IMR-90 (cell line): ENCODE measurements at regions not wholly inside any gene's neighbourhood (a gene's known extent, or its start where the extent isn't known, plus 50 kb on each side); places are given as distances from the start of the nearest gene placed in this dataset.

Experiments used
- ATAC-seq: fragments of 200-7000 bp; cut with Tn5 transposase; 2 replicates; pipeline ENCODE4 v1.9.1; 2020; ENCODE audit warnings: low read depth, mild to moderate bottlenecking, moderate library complexity
- BruUV-seq: library from RNA; stranded (reverse); fragments of 400-500 nt; replicated peaks from 2 replicates; lab custom pipeline; 2021; lab: Mats Ljungman, UMichigan
- CTCF ChIA-PET: fragments of 300-600 bp; formaldehyde crosslinking; extraction: SDS; loops from one replicate; lab custom pipeline; 2021; ENCODE audit warnings: antibody characterized with exemption; lab: Yijun Ruan, JAX
- POLR2A ChIA-PET: fragments of 300-600 bp; sonication (Branson Sonifier 250); formaldehyde crosslinking; loops from one replicate; lab custom pipeline; 2022; ENCODE audit warnings: antibody characterized with exemption; ENCODE audit not compliant: unreplicated experiment; lab: Charles Lee
- DNase-seq: peaks from one replicate; pipeline ENCODE4 v3.0.0; 2013
- H2AFZ ChIP-seq: replicated peaks from 2 replicates; pipeline ENCODE3; 2013; ENCODE audit warnings: low read length, mild to moderate bottlenecking; ENCODE audit not compliant: poor library complexity
- H2AK5ac ChIP-seq: 2 replicates; pipeline ENCODE4 v1.6.1; 2013; ENCODE audit warnings: low read depth, low read length, inconsistent platforms
- H2AK9ac ChIP-seq: replicated peaks from 2 replicates; pipeline ENCODE3; 2013; ENCODE audit warnings: mild to moderate bottlenecking, low read depth, low read length, moderate library complexity; ENCODE audit not compliant: poor library complexity
- H2BK120ac ChIP-seq: 2 replicates; pipeline ENCODE4 v1.6.1; 2013; ENCODE audit warnings: low read depth, low read length, inconsistent platforms
- H2BK15ac ChIP-seq: 3 replicates; pipeline ENCODE4 v1.6.1; 2013; ENCODE audit warnings: low read depth, low read length, inconsistent platforms
- H2BK20ac ChIP-seq: 2 replicates; pipeline ENCODE4 v1.6.1; 2013; ENCODE audit warnings: low read depth, mild to moderate bottlenecking, inconsistent platforms, low read length, moderate library complexity
- H2BK5ac ChIP-seq: 2 replicates; pipeline ENCODE4 v1.6.1; 2013; ENCODE audit warnings: mild to moderate bottlenecking, low read depth, low read length, inconsistent platforms; ENCODE audit not compliant: poor library complexity, severe bottlenecking
- H3K14ac ChIP-seq: replicated peaks from 2 replicates; pipeline ENCODE4 v1.6.1; 2013; ENCODE audit warnings: low read depth, low read length, inconsistent platforms
- H3K18ac ChIP-seq: 2 replicates; pipeline ENCODE4 v1.6.1; 2013; ENCODE audit warnings: low read depth, low read length, control low read depth
- H3K23ac ChIP-seq: 2 replicates; pipeline ENCODE4 v1.6.1; 2013; ENCODE audit warnings: low read depth, low read length, inconsistent platforms
- H3K27ac ChIP-seq: 2 replicates; pipeline ENCODE4 v1.5.1; 2013; ENCODE audit warnings: mild to moderate bottlenecking, control low read depth, low read length; ENCODE audit not compliant: insufficient read depth
- H3K27me3 ChIP-seq: 2 replicates; pipeline ENCODE4 v1.6.1; 2013; ENCODE audit warnings: low read length; ENCODE audit not compliant: control insufficient read depth, insufficient read depth
- H3K36me3 ChIP-seq: 2 replicates; pipeline ENCODE4 v1.6.1; 2013; ENCODE audit warnings: low read length, mixed read lengths; ENCODE audit not compliant: control insufficient read depth, insufficient read depth
- H3K4ac ChIP-seq: 2 replicates; pipeline ENCODE4 v1.6.1; 2013; ENCODE audit warnings: low read depth, low read length, inconsistent platforms
- H3K4me1 ChIP-seq: 2 replicates; pipeline ENCODE4 v1.6.1; 2013; ENCODE audit warnings: low read length, mixed read lengths; ENCODE audit not compliant: control insufficient read depth, insufficient read depth
- H3K4me2 ChIP-seq: 2 replicates; pipeline ENCODE4 v1.6.1; 2013; ENCODE audit warnings: low read depth, mild to moderate bottlenecking, control low read depth, low read length, moderate library complexity
- H3K4me3 ChIP-seq: 2 replicates; pipeline ENCODE4 v1.5.1; 2013; ENCODE audit warnings: low read depth, mild to moderate bottlenecking, control low read depth, low read length, moderate library complexity; ENCODE audit not compliant: insufficient read depth
- H3K56ac ChIP-seq: 2 replicates; pipeline ENCODE4 v1.6.1; 2013; ENCODE audit warnings: low read length, inconsistent platforms; ENCODE audit not compliant: insufficient read depth; ENCODE audit errors: extremely low read depth
- H3K79me1 ChIP-seq, 2 experiments: 2 replicates each; pipeline ENCODE4 v1.6.1; 2013; ENCODE audit warnings: low read length in 2 of 2, inconsistent platforms in 1 of 2, low read depth in 1 of 2
- H3K9ac ChIP-seq: 2 replicates; pipeline ENCODE4 v1.6.1; 2013; ENCODE audit warnings: low read depth, low read length, control low read depth
- H3K9me1 ChIP-seq: 2 replicates; pipeline ENCODE4 v1.6.1; 2013; ENCODE audit warnings: low read length, inconsistent platforms; ENCODE audit not compliant: insufficient read depth
- H3K9me3 ChIP-seq: 2 replicates; pipeline ENCODE4 v1.6.1; 2013; ENCODE audit warnings: low read length; ENCODE audit not compliant: control insufficient read depth, insufficient read depth
- H4K20me1 ChIP-seq: 2 replicates; pipeline ENCODE4 v1.6.1; 2013; ENCODE audit warnings: low read length, inconsistent platforms; ENCODE audit not compliant: insufficient read depth
- H4K5ac ChIP-seq: 2 replicates; pipeline ENCODE4 v1.6.1; 2013; ENCODE audit warnings: mild to moderate bottlenecking, low read depth, low read length, control low read depth
- H4K8ac ChIP-seq, 2 experiments: 2 replicates each; pipeline ENCODE4 v1.6.1; 2013; ENCODE audit warnings: low read depth in 2 of 2, low read length in 2 of 2, control low read depth in 1 of 2, inconsistent platforms in 1 of 2
- H4K91ac ChIP-seq: 2 replicates; pipeline ENCODE4 v1.6.1; 2013; ENCODE audit warnings: low read depth, low read length, inconsistent platforms; ENCODE audit not compliant: insufficient read depth
- MAZ ChIP-seq: IDR thresholded peaks from 2 replicates; pipeline ENCODE4 v1.6.1; 2012; ENCODE audit warnings: low read depth, mild to moderate bottlenecking, low read length, improper control_type of control experiment, moderate library complexity, borderline replicate concordance
- MXI1 ChIP-seq: IDR thresholded peaks from 2 replicates; pipeline ENCODE4 v1.6.1; 2012; ENCODE audit warnings: low read depth, mild to moderate bottlenecking, low read length, moderate library complexity, borderline replicate concordance
- RAD21 ChIP-seq: IDR thresholded peaks from 2 replicates; pipeline ENCODE4 v1.6.1; 2012; ENCODE audit warnings: low read length, improper control_type of control experiment
- RCOR1 ChIP-seq: IDR thresholded peaks from 2 replicates; pipeline ENCODE4 v1.6.1; 2012; ENCODE audit warnings: mild to moderate bottlenecking, low read length, improper control_type of control experiment; ENCODE audit not compliant: insufficient replicate concordance
- WGBS, 2 experiments: methylation state at CpG; one replicate each; pipeline versions ENCODE4 v1.1.5 to v1.1.7; 2013; ENCODE audit warnings: missing lambda C conversion rate in 2 of 2; ENCODE audit not compliant: insufficient read length in 1 of 2; ENCODE audit errors: extremely low coverage in 2 of 2; 5-methylcytosine and 5-hydroxymethylcytosine counted together
- dilution Hi-C: fragments of 300-500 bp; cut with HindIII; formaldehyde crosslinking; loops from one replicate; pipeline ENCODE4 v1.14.3; 2018; ENCODE audit warnings: low sequenced_read_pairs; ENCODE audit not compliant: unreplicated experiment
- in situ Hi-C: fragments of 300-500 bp; cut with MboI; formaldehyde crosslinking; loops from 3 replicates; pipeline ENCODE4 v1.14.3; 2019; ENCODE audit warnings: low sequenced_read_pairs, inconsistent platforms, mixed read lengths
- intact Hi-C: fragments of 100-400 bp; cut with micrococcal nuclease; formaldehyde crosslinking; loops from 2 replicates; pipeline ENCODE4 v1.10.0; 2022

- no peak for ATAC-seq
- TF ChIP-seq RCOR1 (no peak), RAD21 (no peak), MXI1 (no peak), MAZ (no peak)
- WGBS, 2 experiments, result 78% methylated on average over 3 of the region's 8 CpGs; no CpG with 5 or more reads in 1 of the 2 experiments
- Histone ChIP-seq H2BK5ac (no peak overlapping the region), H3K4me3 (no peak overlapping the region), H3K9me3 (no peaks in the 10 kb centered on the region), H4K5ac (no peak overlapping the region), H3K18ac (no peak overlapping the region), H3K36me3 (no peaks in the 10 kb centered on the region), H4K20me1 (no peaks in the 10 kb centered on the region), H2BK120ac (no peak overlapping the region), H3K4me2 (no peak overlapping the region), H3K56ac (no peak overlapping the region), H3K9me1 (no peaks in the 10 kb centered on the region), H3K9ac (no peak overlapping the region), H3K4ac (no peak overlapping the region), H2AFZ (peak overlapping the region; percentile 53), H3K27ac (no peak overlapping the region), H3K23ac (no peak overlapping the region), H3K27me3 (peaks cover 8% of the 10 kb centered on the region), H4K8ac (no peak overlapping the region), H3K4me1 (peaks cover 7% of the 10 kb centered on the region), H2BK20ac (no peak overlapping the region), H2AK9ac (no peak overlapping the region), H2AK5ac (no peak overlapping the region), H3K14ac (no peak overlapping the region), H3K79me1 (no peaks in the 10 kb centered on the region), H4K91ac (no peak overlapping the region), H2BK15ac (no peak overlapping the region)
- dilution Hi-C loops, result no loop called here
- in situ Hi-C loops, result no loop called here
- POLR2A ChIA-PET, result no interaction called here
- no peak for DNase-seq
- intact Hi-C loops, result no loop called here
- CTCF ChIA-PET, result no interaction called here
- no TSS peak for BruUV-seq
Observed at GRCh38 chr17:77841742-77842527, 116.6 kb upstream of the TNRC6C start.
